SK-N-SH (cell line): ENCODE measurements at regions not wholly inside any gene's neighbourhood (a gene's known extent, or its start where the extent isn't known, plus 50 kb on each side); places are given as distances from the start of the nearest gene placed in this dataset.

Experiments used
- CHD2 ChIP-seq: fragments of 150-350 bp; IDR thresholded peaks from 2 replicates; pipeline ENCODE4 v1.6.1; 2018; ENCODE audit warnings: low read length; ENCODE audit not compliant: partially characterized antibody
- ELF1 ChIP-seq: IDR thresholded peaks from 2 replicates; pipeline ENCODE4 v1.4.0; 2012
- FOSL2 ChIP-seq: IDR thresholded peaks from 2 replicates; pipeline ENCODE4 v1.4.0; 2012; ENCODE audit warnings: low read depth, mild to moderate bottlenecking, moderate library complexity, borderline replicate concordance
- IRF3 ChIP-seq: fragments of 150-350 bp; IDR thresholded peaks from 2 replicates; pipeline ENCODE4 v1.6.1; 2016; ENCODE audit warnings: mild to moderate bottlenecking, low read depth, low read length
- JUND ChIP-seq: IDR thresholded peaks from 2 replicates; pipeline ENCODE4 v1.4.0; 2012
- MAX ChIP-seq: IDR thresholded peaks from 2 replicates; pipeline ENCODE4 v1.4.0; 2012; ENCODE audit warnings: low read depth
- PBX3 ChIP-seq: IDR thresholded peaks from 2 replicates; pipeline ENCODE4; 2012
- RAD21 ChIP-seq: IDR thresholded peaks from 2 replicates; pipeline ENCODE4 v1.6.1; 2012; ENCODE audit warnings: mild to moderate bottlenecking, low read length
- RCOR1 ChIP-seq: fragments of 150-350 bp; IDR thresholded peaks from 2 replicates; pipeline ENCODE4 v1.6.1; 2017; ENCODE audit warnings: antibody characterized with exemption, low read length
- REST ChIP-seq: IDR thresholded peaks from 2 replicates; pipeline ENCODE4 v1.6.1; 2012; ENCODE audit warnings: mild to moderate bottlenecking, low read depth, low read length, moderate library complexity
- RXRA ChIP-seq: IDR thresholded peaks from 2 replicates; pipeline ENCODE4 v1.4.0; 2012; ENCODE audit warnings: low read depth, mild to moderate bottlenecking, borderline replicate concordance
- SMC3 ChIP-seq: IDR thresholded peaks from 2 replicates; pipeline ENCODE4 v1.6.1; 2012; ENCODE audit warnings: low read depth, low read length, improper control_type of control experiment
- TAF1 ChIP-seq: IDR thresholded peaks from 2 replicates; pipeline ENCODE4 v1.6.1; 2012; ENCODE audit warnings: low read depth, mild to moderate bottlenecking, low read length, moderate library complexity, borderline replicate concordance
- TCF12 ChIP-seq: IDR thresholded peaks from 2 replicates; pipeline ENCODE4 v1.4.0; 2012
- USF1 ChIP-seq: IDR thresholded peaks from 2 replicates; pipeline ENCODE4 v1.4.0; 2012; ENCODE audit warnings: low read depth, borderline replicate concordance
- USF2 ChIP-seq: fragments of 150-350 bp; IDR thresholded peaks from 2 replicates; pipeline ENCODE4 v1.6.1; 2017; ENCODE audit warnings: antibody characterized with exemption, low read length, low read depth, borderline replicate concordance
- YY1 ChIP-seq: IDR thresholded peaks from 2 replicates; pipeline ENCODE4 v1.4.0; 2012; ENCODE audit warnings: low read depth, mild to moderate bottlenecking

- TF ChIP-seq PBX3 (no peak; the same call in 1 of the 2 replicates), FOSL2 (no peak), RXRA (peak; percentile 54; the same call in 1 of the 2 replicates), TCF12 (no peak), MAX (peak; percentile 65; the same call in 1 of the 2 replicates), USF1 (no peak), CHD2 (no peak), ELF1 (no peak), YY1 (no peak), RCOR1 (no peak), REST (peak; percentile 26; the same call in 1 of the 2 replicates), RAD21 (peak; percentile 82), IRF3 (no peak), USF2 (no peak), JUND (no peak), TAF1 (no peak), SMC3 (peak; percentile 97)
Observed at GRCh38 chr7:54839575-54840213, 80.7 kb upstream of the SEC61G start (continued).
